Stimulated activated naive CD4-positive, alpha-beta T cell (primary cell): ENCODE measurements at regions not wholly inside any gene's neighbourhood (a gene's known extent, or its start where the extent isn't known, plus 50 kb on each side); places are given as distances from the start of the nearest gene placed in this dataset.

Experiments
- DNase-seq, 6 experiments: peaks; one replicate each; lab custom pipeline; 2025; lab: John Stamatoyannopoulos, UW

- DNase-seq = no peak
Observed at GRCh38 chr11:70026726-70027125, 51.4 kb upstream of the ANO1 start.

GRCh38 chr11:70027451-70027850, 50.7 kb upstream of the ANO1 start:
- no peak for DNase-seq

GRCh38 chr11:70028147-70028855, 49.8 kb upstream of the ANO1 start:
- no peak for DNase-seq
